Motor neuron (in vitro differentiated cells): ENCODE measurements at regions not wholly inside any gene's neighbourhood (a gene's known extent, or its start where the extent isn't known, plus 50 kb on each side); places are given as distances from the start of the nearest gene placed in this dataset.
"Not testable (repeated sequence)": the region's sequence is repeated elsewhere in the genome, so short reads cannot be mapped to it uniquely, and the experiment has no call there.

Experiments used
- ATAC-seq, 8 experiments: fragments of 200-7000 bp; cut with Tn5 transposase; replicated peaks in 6 of 8; 2 replicates each; pipeline ENCODE4 v1.8.0; 2021; ENCODE audit warnings: mild to moderate bottlenecking in 8 of 8, moderate library complexity in 8 of 8
- H3K27ac ChIP-seq, 2 donors: fragments of 250-450 bp; sonication (Bioruptor Pico); 2 replicates each; pipeline ENCODE4 v1.9.0; 2021; ENCODE audit warnings: antibody characterized with exemption in 2 of 2, mild to moderate bottlenecking in 2 of 2, moderate library complexity in 1 of 2
- H3K4me1 ChIP-seq, 2 donors: fragments of 250-450 bp; sonication (Bioruptor Pico); replicated peaks in 1 of 2; 2 replicates each; pipeline ENCODE4 v1.6.1; 2021; ENCODE audit warnings: antibody characterized with exemption in 2 of 2, mild to moderate bottlenecking in 2 of 2, moderate library complexity in 1 of 2
- H3K4me3 ChIP-seq, 5 donors: fragments of 250-450 bp; sonication (Bioruptor Pico); 2 replicates each; pipeline ENCODE4 v1.9.0; 2021; ENCODE audit warnings: antibody characterized with exemption in 5 of 5, mild to moderate bottlenecking in 5 of 5, moderate library complexity in 4 of 5
- WGBS, 10 experiments: fragments of 450-650 bp; shearing (Covaris generic); methylation state at CpG; one replicate each; pipeline ENCODE4 v1.0.0; 2022; 5-methylcytosine and 5-hydroxymethylcytosine counted together
- in situ Hi-C, 9 experiments: fragments of 400-800 bp; cut with MboI; loops; one replicate each; pipeline ENCODE4 v1.15.0; 2021; ENCODE audit warnings: low sequenced_read_pairs in 9 of 9, low pct_unique_long_range_greater_than_20kb in 2 of 9; ENCODE audit not compliant: unreplicated experiment in 9 of 9

GRCh38 chr1:82776730-82777129 lies 976.0 kb downstream of the ADGRL2 start:
- WGBS, 10 experiments: 98 to 100% (median 99%) methylated on average over 2 to 19 of the region's 30 CpGs; no CpG with 5 or more reads in 6 of the 10 experiments
- H3K27ac ChIP-seq, H3K4me3 ChIP-seq, H3K4me1 ChIP-seq, ATAC-seq, in situ Hi-C loops: not testable (repeated sequence)

- Histone ChIP-seq H3K4me1 (peaks cover 0 to 2% of the 10 kb centered on the region in 2 donors), H3K27ac (no peak overlapping the region), H3K4me3 (no peak overlapping the region)
- ATAC-seq: peak in 5 of 8 experiments; percentile 53 to 72 (median 64)
- 50 to 100% (median 78%) methylated on average over 1 to 12 of the region's 12 CpGs for WGBS, 10 experiments
- in situ Hi-C loops: no loop called here
Measured at GRCh38 chr1:82775406-82776000, 974.8 kb downstream of the ADGRL2 start.

GRCh38 chr1:82762829-82763532 lies 962.2 kb downstream of the ADGRL2 start:
- in situ Hi-C loops: no loop called here
- ATAC-seq: no peak
- Histone ChIP-seq H3K27ac (no peak overlapping the region), H3K4me3 (no peak overlapping the region), H3K4me1 (peaks cover 3 to 10% of the 10 kb centered on the region in 2 donors)

- WGBS, 10 experiments: 31 to 97% (median 87%) methylated on average over 3 of the region's 3 CpGs; no CpG with 5 or more reads in 1 of the 10 experiments
- in situ Hi-C loops: no loop called here
- Histone ChIP-seq H3K4me3 (no peak overlapping the region), H3K4me1 (peaks cover 3 to 10% of the 10 kb centered on the region in 2 donors), H3K27ac (no peak overlapping the region)
- no peak for ATAC-seq
Measured at GRCh38 chr1:82759035-82759434, 958.3 kb downstream of the ADGRL2 start.

- no peak for ATAC-seq
Measured at GRCh38 chr1:82755671-82756070, 954.9 kb downstream of the ADGRL2 start.

GRCh38 chr1:82755191-82755590 lies 954.5 kb downstream of the ADGRL2 start:
- WGBS, 10 experiments: 37 to 97% (median 86%) methylated on average over 2 to 3 of the region's 3 CpGs; no CpG with 5 or more reads in 2 of the 10 experiments
- ATAC-seq: no peak

More at GRCh38 chr1:82755671-82756070, 954.9 kb downstream of the ADGRL2 start:
- Histone ChIP-seq H3K27ac (no peak overlapping the region), H3K4me3 (no peak overlapping the region), H3K4me1 (peaks cover 0 to 7% of the 10 kb centered on the region in 2 donors)
- in situ Hi-C loops: no loop called here
- WGBS, 10 experiments: 10 to 97% (median 89%) methylated on average over 2 to 4 of the region's 4 CpGs; no CpG with 5 or more reads in 1 of the 10 experiments

GRCh38 chr1:82752046-82752445 lies 951.3 kb downstream of the ADGRL2 start:
- Histone ChIP-seq H3K4me1 (no peaks in the 10 kb centered on the region), H3K4me3 (no peak overlapping the region), H3K27ac (no peak overlapping the region)
- in situ Hi-C loops: no loop called here
- 15 to 96% (median 59%) methylated on average over 1 to 3 of the region's 3 CpGs; no CpG with 5 or more reads in 1 of the 10 experiments for WGBS, 10 experiments
- ATAC-seq: no peak

More at GRCh38 chr1:82755191-82755590, 954.5 kb downstream of the ADGRL2 start:
- H3K27ac ChIP-seq: no peak overlapping the region
- in situ Hi-C loops: no loop called here
- no peak overlapping the region for H3K4me3 ChIP-seq
- H3K4me1 ChIP-seq: peaks cover 0 to 2% of the 10 kb centered on the region in 2 donors

GRCh38 chr1:82733645-82734044 lies 932.9 kb downstream of the ADGRL2 start:
- WGBS, 10 experiments: 13 to 100% (median 86%) methylated on average over 1 to 4 of the region's 4 CpGs
- Histone ChIP-seq H3K4me1 (no peaks in the 10 kb centered on the region), H3K27ac (no peak overlapping the region), H3K4me3 (no peak overlapping the region)
- no peak for ATAC-seq
- in situ Hi-C loops: no loop called here

GRCh38 chr1:82731216-82731615 lies 930.5 kb downstream of the ADGRL2 start:
- no peak overlapping the region for H3K4me3 ChIP-seq
- ATAC-seq: no peak
- no peak overlapping the region for H3K27ac ChIP-seq
- no peaks in the 10 kb centered on the region for H3K4me1 ChIP-seq
- in situ Hi-C loops: no loop called here

- H3K4me3 ChIP-seq: no peak overlapping the region
- H3K27ac ChIP-seq: no peak overlapping the region
Measured at GRCh38 chr1:82728206-82728605, 927.5 kb downstream of the ADGRL2 start.

GRCh38 chr1:82724246-82724645 lies 923.5 kb downstream of the ADGRL2 start:
- peak in 1 of 8 experiments; percentile 93 for ATAC-seq
- in situ Hi-C loops: no loop called here
- H3K4me3 ChIP-seq: no peak overlapping the region
- WGBS, 10 experiments: 91 to 100% (median 100%) methylated on average over 1 to 2 of the region's 2 CpGs; no CpG with 5 or more reads in 5 of the 10 experiments
- H3K27ac ChIP-seq: no peak overlapping the region
- no peaks in the 10 kb centered on the region for H3K4me1 ChIP-seq

More at GRCh38 chr1:82728206-82728605, 927.5 kb downstream of the ADGRL2 start:
- in situ Hi-C loops: no loop called here
- no peaks in the 10 kb centered on the region for H3K4me1 ChIP-seq
- no peak for ATAC-seq

- Histone ChIP-seq H3K4me3 (no peak overlapping the region), H3K4me1 (no peaks in the 10 kb centered on the region), H3K27ac (no peak overlapping the region)
- in situ Hi-C loops: no loop called here
- ATAC-seq: no peak
- WGBS, 10 experiments: 29 to 100% (median 85%) methylated on average over 1 to 3 of the region's 3 CpGs
Measured at GRCh38 chr1:82722608-82723007, 921.9 kb downstream of the ADGRL2 start.

GRCh38 chr1:82721702-82722101 lies 921.0 kb downstream of the ADGRL2 start:
- in situ Hi-C loops: no loop called here
- ATAC-seq: no peak
- WGBS, 10 experiments: 21 to 100% (median 76%) methylated on average over 2 to 3 of the region's 3 CpGs
- Histone ChIP-seq H3K4me3 (no peak overlapping the region), H3K27ac (no peak overlapping the region), H3K4me1 (no peaks in the 10 kb centered on the region)
